ENCODE measurements at regions not wholly inside any gene's neighbourhood (a gene's known extent, or its start where the extent isn't known, plus 50 kb on each side); places are given as distances from the start of the nearest gene placed in this dataset.

- TF ChIP-seq SUZ12 (IDR thresholded peaks at IDR 0.05; ENCODE audit: extremely low read depth, insufficient read depth, insufficient read length) (no peak), ZNF274 (IDR thresholded peaks at IDR 0.05; ENCODE audit: low read depth, low read length) (no peak), YY1 (IDR thresholded peaks at IDR 0.05; ENCODE audit: insufficient read depth, insufficient read length) (no peak)
Measured at GRCh38 chrX:118225711-118226428, 109.3 kb upstream of the KLHL13 start.
